AG04450 (cell line): ENCODE measurements at regions not wholly inside any gene's neighbourhood (a gene's known extent, or its start where the extent isn't known, plus 50 kb on each side); places are given as distances from the start of the nearest gene placed in this dataset.

Experiments used
- CTCF ChIA-PET: fragments of 300-600, 350-600 bp; formaldehyde crosslinking; extraction: SDS; loops from one replicate; lab custom pipeline; 2022; ENCODE audit warnings: antibody characterized with exemption, inconsistent platforms; lab: Charles Lee
- POLR2A ChIA-PET: fragments of 350-600 bp; formaldehyde crosslinking; extraction: SDS; loops from one replicate; lab custom pipeline; 2021; ENCODE audit warnings: antibody characterized with exemption, inconsistent platforms; lab: Yijun Ruan, JAX
- DNase-seq: peaks from one replicate; pipeline ENCODE4 v3.0.0-alpha.2; 2011; ENCODE audit warnings: low read depth, low spot score
- H3K27ac ChIP-seq: one replicate; pipeline ENCODE4 v1.5.1; 2012; ENCODE audit warnings: low read depth, low read length, control low read depth
- H3K27me3 ChIP-seq: one replicate; pipeline ENCODE4 v1.6.0; 2012; ENCODE audit warnings: low read length; ENCODE audit not compliant: control insufficient read depth, insufficient read depth
- H3K4me3 ChIP-seq: 2 replicates; pipeline ENCODE4 v1.5.1; 2011; ENCODE audit warnings: mild to moderate bottlenecking, low read depth, low read length, control low read depth
- H3K9me3 ChIP-seq: 2 replicates; pipeline ENCODE4 v1.5.1; 2012; ENCODE audit warnings: low read length; ENCODE audit not compliant: control insufficient read depth, insufficient read depth
- TF ChIP-seq, protein P1 (sequence below): IDR thresholded peaks from 2 replicates; pipeline ENCODE4 v1.5.1; 2011; ENCODE audit warnings: low read depth, low read length, control low read depth, inconsistent platforms

DNA sequence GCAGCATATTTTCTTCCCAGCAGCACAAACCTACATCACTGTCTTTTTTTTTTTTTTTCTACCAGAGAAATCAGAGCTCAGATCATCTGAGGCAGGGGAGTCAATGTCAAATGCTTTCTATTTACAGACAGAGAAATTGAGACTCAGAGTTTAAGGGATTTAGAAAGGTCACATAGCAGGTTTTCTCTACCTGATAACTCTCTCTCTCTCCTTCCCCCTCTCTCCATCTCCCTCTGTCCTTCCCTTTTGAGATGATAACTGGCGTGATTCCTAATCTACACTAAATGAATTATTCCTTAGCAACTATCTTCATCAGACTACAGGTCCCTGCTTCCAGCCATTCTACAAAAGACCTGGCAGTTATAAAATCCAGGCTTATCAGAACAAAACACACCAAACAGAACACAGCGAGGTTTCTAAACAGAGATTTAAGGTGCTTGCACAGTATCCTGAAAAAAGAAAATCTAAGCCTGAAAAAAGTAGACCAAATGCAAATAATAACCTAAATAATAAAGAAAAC is 161.6 kb upstream of the PKDCC start:
- ChIA-PET POLR2A (interaction anchor here (0.5 kb wide), 1 partner anchor 10 kb away, joined by 3 read pairs; no protein-coding TSS in a partner anchor), CTCF (interaction anchor here (0.6 to 3.8 kb wide), 3 partner anchors 16 to 32 kb away, joined by 7 to 21 read pairs (median 8); no protein-coding TSS in a partner anchor)
- Histone ChIP-seq H3K9me3 (0 out of 2 replicates have a peak, but pooled peaks cover 2% of the 10 kb centered on the region), H3K27ac (no peak overlapping the region), H3K4me3 (no peak overlapping the region), H3K27me3 (peaks cover 4% of the 10 kb centered on the region)
- TF ChIP-seq, protein P1, sequence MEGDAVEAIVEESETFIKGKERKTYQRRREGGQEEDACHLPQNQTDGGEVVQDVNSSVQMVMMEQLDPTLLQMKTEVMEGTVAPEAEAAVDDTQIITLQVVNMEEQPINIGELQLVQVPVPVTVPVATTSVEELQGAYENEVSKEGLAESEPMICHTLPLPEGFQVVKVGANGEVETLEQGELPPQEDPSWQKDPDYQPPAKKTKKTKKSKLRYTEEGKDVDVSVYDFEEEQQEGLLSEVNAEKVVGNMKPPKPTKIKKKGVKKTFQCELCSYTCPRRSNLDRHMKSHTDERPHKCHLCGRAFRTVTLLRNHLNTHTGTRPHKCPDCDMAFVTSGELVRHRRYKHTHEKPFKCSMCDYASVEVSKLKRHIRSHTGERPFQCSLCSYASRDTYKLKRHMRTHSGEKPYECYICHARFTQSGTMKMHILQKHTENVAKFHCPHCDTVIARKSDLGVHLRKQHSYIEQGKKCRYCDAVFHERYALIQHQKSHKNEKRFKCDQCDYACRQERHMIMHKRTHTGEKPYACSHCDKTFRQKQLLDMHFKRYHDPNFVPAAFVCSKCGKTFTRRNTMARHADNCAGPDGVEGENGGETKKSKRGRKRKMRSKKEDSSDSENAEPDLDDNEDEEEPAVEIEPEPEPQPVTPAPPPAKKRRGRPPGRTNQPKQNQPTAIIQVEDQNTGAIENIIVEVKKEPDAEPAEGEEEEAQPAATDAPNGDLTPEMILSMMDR = no peak
- DNase-seq = no peak

DNA sequence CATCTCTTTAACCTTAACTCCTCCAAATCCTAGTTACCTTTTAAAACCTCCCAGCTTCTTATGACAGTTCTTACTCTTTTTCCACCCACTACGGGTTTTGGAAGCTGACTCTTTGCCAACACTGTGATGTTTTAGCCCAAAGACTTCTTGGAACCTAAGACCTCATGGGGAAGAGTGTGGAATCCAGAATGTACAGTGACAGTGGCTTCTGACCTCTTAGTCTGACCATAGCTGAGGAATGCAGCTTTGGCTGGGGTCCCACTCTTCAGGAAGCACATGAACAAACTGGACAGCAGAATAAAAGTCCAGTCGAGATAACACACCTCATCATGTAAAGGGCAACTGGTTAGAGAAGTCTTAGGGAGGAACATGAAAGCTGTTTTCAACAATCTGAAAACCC is 161.1 kb upstream of the PKDCC start:
- CTCF ChIA-PET = interaction anchor here (0.7 to 3.8 kb wide), 4 partner anchors 12 to 33 kb away, joined by 3 to 21 read pairs (median 6); no protein-coding TSS in a partner anchor
- POLR2A ChIA-PET = interaction anchor here (0.6 kb wide), 1 partner anchor 12 kb away, joined by 3 read pairs; no protein-coding TSS in a partner anchor

DNA sequence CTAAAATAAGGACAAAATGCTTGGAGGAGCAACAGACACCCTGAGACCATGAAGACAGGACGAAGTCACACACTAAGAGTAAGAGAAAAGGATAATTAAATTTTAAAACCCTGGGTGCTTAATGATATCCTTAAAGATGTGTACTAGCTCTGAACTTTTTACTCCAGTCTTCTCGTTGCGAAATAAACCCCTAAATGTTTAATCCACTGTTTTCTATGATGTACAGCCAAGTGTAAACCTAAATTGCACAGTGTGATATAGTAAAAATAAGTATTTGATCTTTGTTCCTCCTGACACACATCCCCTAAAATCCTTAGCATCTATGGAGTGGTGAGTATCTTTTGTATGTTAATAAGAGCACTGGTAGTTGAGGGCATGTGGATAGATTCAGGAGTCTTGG is 157.5 kb upstream of the PKDCC start:
- no peak for DNase-seq
- no peak overlapping the region for H3K4me3 ChIP-seq
- H3K27ac ChIP-seq = no peak overlapping the region
- CTCF ChIA-PET = no interaction called here
- POLR2A ChIA-PET = no interaction called here
- H3K27me3 ChIP-seq = peaks cover 8% of the 10 kb centered on the region
- H3K9me3 ChIP-seq = 0 out of 2 replicates have a peak, but pooled peaks cover 2% of the 10 kb centered on the region
- TF ChIP-seq, protein P1 = no peak

More for the DNA sequence above, 161.1 kb upstream of the PKDCC start:
- H3K27me3 ChIP-seq = peaks cover 2% of the 10 kb centered on the region
- no peak for DNase-seq
- H3K9me3 ChIP-seq = 0 out of 2 replicates have a peak, but pooled peaks cover 2% of the 10 kb centered on the region
- H3K4me3 ChIP-seq = no peak overlapping the region
- TF ChIP-seq, protein P1 = no peak
- no peak overlapping the region for H3K27ac ChIP-seq

- ChIA-PET POLR2A (no interaction called here), CTCF (interaction anchor here (0.9 kb wide), 1 partner anchor 52 kb away, joined by 3 read pairs; no protein-coding TSS in a partner anchor)
- Histone ChIP-seq H3K4me3 (no peak overlapping the region), H3K27me3 (peaks cover 13% of the 10 kb centered on the region), H3K27ac (no peak overlapping the region), H3K9me3 (0 out of 2 replicates have a peak, but pooled peaks cover 2% of the 10 kb centered on the region)
- TF ChIP-seq, protein P1 = no peak
- DNase-seq = no peak
These were observed 155.3 kb upstream of the PKDCC start for GRCh38 chr2:41892476-41892875.
